A549 (cell line): ENCODE measurements at regions not wholly inside any gene's neighbourhood (a gene's known extent, or its start where the extent isn't known, plus 50 kb on each side); places are given as distances from the start of the nearest gene placed in this dataset.

Experiments used
- ATAC-seq, 2 experiments: fragments of 200-7000 bp in 1 of 2; fragments of >200 bp in 1 of 2; cut with Nextera tagmentation in 1 of 2; cut with Tn5 transposase in 1 of 2; 3 replicates each; pipeline versions ENCODE4 v1.8.0 to v1.9.1; 2018 to 2020; ENCODE audit warnings: mild to moderate bottlenecking in 1 of 2, moderate library complexity in 1 of 2
- CTCF ChIA-PET: fragments of 300-600 bp; sonication (Branson Sonifier 250); formaldehyde crosslinking; extraction: SDS; loops from one replicate; lab custom pipeline; 2021; ENCODE audit warnings: antibody characterized with exemption, inconsistent platforms; lab: Yijun Ruan, JAX
- POLR2A ChIA-PET: fragments of 350-600 bp; formaldehyde crosslinking; extraction: SDS; loops from one replicate; lab custom pipeline; 2021; ENCODE audit warnings: antibody characterized with exemption, inconsistent platforms; lab: Yijun Ruan, JAX
- DNase-seq, 2 experiments: peaks; one replicate each; pipeline versions ENCODE4 v3.0.0 to v3.0.0-alpha.2; 2011 to 2016; ENCODE audit warnings: low read depth in 1 of 2, low spot score in 1 of 2
- FAIRE-seq: peaks from 2 replicates; lab custom pipeline; 2011; peaks lifted over from hg19 to GRCh38; lab: Jason Lieb, UNC
- H3K27ac ChIP-seq, 2 experiments: fragments of >200 bp; sonication (Bioruptor Twin); formaldehyde crosslinking; 3 replicates each; pipeline ENCODE4 v1.5.1; 2016 to 2017
- H3K4me1 ChIP-seq: fragments of >200 bp; sonication (Bioruptor Twin); formaldehyde crosslinking; 3 replicates; pipeline ENCODE4 v1.6.1; 2016
- H3K4me2 ChIP-seq: fragments of >200 bp; sonication (Bioruptor Twin); formaldehyde crosslinking; 3 replicates; pipeline ENCODE4 v1.6.1; 2016
- H3K4me3 ChIP-seq: fragments of >200 bp; sonication (Bioruptor Twin); formaldehyde crosslinking; 3 replicates; pipeline ENCODE4 v1.5.1; 2016
- H3K9me3 ChIP-seq: fragments of >200 bp; sonication (Bioruptor Twin); formaldehyde crosslinking; 3 replicates; pipeline ENCODE4 v1.6.1; 2016
- CBX2 ChIP-seq: fragments of 200-600 bp; sonication (generic); IDR thresholded peaks from 2 replicates; pipeline ENCODE4 v1.6.1; 2016; ENCODE audit warnings: low read depth, mild to moderate bottlenecking, borderline replicate concordance
- CBX8 ChIP-seq: fragments of 200-600 bp; sonication (generic); IDR thresholded peaks from 2 replicates; pipeline ENCODE4 v1.6.1; 2016
- CEBPB ChIP-seq, 2 experiments: fragments of >200 bp in 1 of 2; sonication (Bioruptor Twin) in 1 of 2; formaldehyde crosslinking in 1 of 2; IDR thresholded peaks; 2 replicates each; pipeline ENCODE4 v1.6.1; 2012 to 2016
- CHD2 ChIP-seq: fragments of 150-350 bp; IDR thresholded peaks from 2 replicates; pipeline ENCODE4 v1.6.1; 2014; ENCODE audit warnings: low read length; ENCODE audit not compliant: partially characterized antibody
- CHD4 ChIP-seq: fragments of 200-600 bp; sonication (generic); IDR thresholded peaks from 2 replicates; pipeline ENCODE4 v1.6.1; 2016; ENCODE audit warnings: antibody characterized with exemption, mild to moderate bottlenecking, borderline replicate concordance
- EHMT2 ChIP-seq: fragments of 200-600 bp; sonication (generic); IDR thresholded peaks from 2 replicates; pipeline ENCODE4 v1.6.1; 2016; ENCODE audit warnings: antibody characterized with exemption, low read depth, mild to moderate bottlenecking, moderate library complexity
- EP300 ChIP-seq, 2 experiments: fragments of >200 bp; sonication (Bioruptor Twin); formaldehyde crosslinking; IDR thresholded peaks; 2 replicates in 1 of 2; 3 replicates in 1 of 2; pipeline ENCODE4 v1.6.1; 2016 to 2017
- HEYL ChIP-seq: fragments of 250-450 bp; sonication (Bioruptor Pico); IDR thresholded peaks from 2 replicates; pipeline ENCODE4 v1.8.0; 2021; ENCODE audit warnings: mild to moderate bottlenecking, moderate library complexity
- JUNB ChIP-seq: fragments of >200 bp; sonication (Bioruptor Twin); formaldehyde crosslinking; IDR thresholded peaks from 2 replicates; pipeline ENCODE4 v1.6.1; 2016
- KDM1A ChIP-seq: fragments of 200-600 bp; sonication (generic); IDR thresholded peaks from 2 replicates; pipeline ENCODE4 v1.6.1; 2016; ENCODE audit warnings: low read depth, mild to moderate bottlenecking
- MYC ChIP-seq: IDR thresholded peaks from 2 replicates; pipeline ENCODE4 v1.6.1; 2012; ENCODE audit warnings: mild to moderate bottlenecking, inconsistent platforms, low read length, improper control_type of control experiment, borderline replicate concordance
- NR3C1 ChIP-seq: fragments of >200 bp; sonication (Bioruptor Twin); formaldehyde crosslinking; IDR thresholded peaks from 3 replicates; pipeline ENCODE4 v1.6.1; 2017
- PHF8 ChIP-seq: fragments of 200-600 bp; sonication (generic); IDR thresholded peaks from 2 replicates; pipeline ENCODE4 v1.6.1; 2016; ENCODE audit warnings: low read depth, mild to moderate bottlenecking, antibody characterized with exemption, moderate library complexity, borderline replicate concordance
- POLR2A ChIP-seq: IDR thresholded peaks from 2 replicates; pipeline ENCODE4 v1.6.1; 2012; ENCODE audit warnings: mild to moderate bottlenecking, low read length
- POLR2AphosphoS2 ChIP-seq: conservative IDR thresholded peaks from 2 replicates; pipeline ENCODE4 v1.6.1; 2012; ENCODE audit warnings: low read length, improper control_type of control experiment, inconsistent platforms
- RAD21 ChIP-seq, 2 experiments: fragments of >200 bp in 1 of 2; sonication (Bioruptor Twin) in 1 of 2; formaldehyde crosslinking in 1 of 2; IDR thresholded peaks in 1 of 2; conservative IDR thresholded peaks in 1 of 2; 2 replicates in 1 of 2; 3 replicates in 1 of 2; pipeline ENCODE4 v1.6.1; 2012 to 2018; ENCODE audit warnings: inconsistent platforms in 1 of 2
- RFX5 ChIP-seq: fragments of 450-650 bp; IDR thresholded peaks from 2 replicates; pipeline ENCODE4 v1.7.1; 2014; ENCODE audit warnings: antibody characterized with exemption, mild to moderate bottlenecking, moderate library complexity
- RNF2 ChIP-seq: fragments of 200-600 bp; sonication (generic); IDR thresholded peaks from 2 replicates; pipeline ENCODE4 v1.6.1; 2016; ENCODE audit warnings: low read depth, mild to moderate bottlenecking, antibody characterized with exemption, moderate library complexity, borderline replicate concordance
- USF2 ChIP-seq: fragments of 450-650 bp; IDR thresholded peaks from 2 replicates; pipeline ENCODE4 v1.6.1; 2014; ENCODE audit warnings: antibody characterized with exemption
- ZC3H11A ChIP-seq: fragments of 450-650 bp; IDR thresholded peaks from 2 replicates; pipeline ENCODE4 v1.6.1; 2014; ENCODE audit warnings: antibody characterized with exemption, mild to moderate bottlenecking
- ZFP36 ChIP-seq: fragments of 450-650 bp; IDR thresholded peaks from 2 replicates; pipeline ENCODE4 v1.6.1; 2014; ENCODE audit warnings: borderline replicate concordance; ENCODE audit not compliant: partially characterized antibody
- WGBS: methylation state at CpG from one replicate; pipeline ENCODE4 v1.1.6; 2017; ENCODE audit errors: missing lambda C conversion rate; 5-methylcytosine and 5-hydroxymethylcytosine counted together
- TF ChIP-seq, protein P1 (sequence below): fragments of >200 bp; sonication (Bioruptor Twin); formaldehyde crosslinking; IDR thresholded peaks from 2 replicates; pipeline ENCODE4 v1.6.1; 2016
- TF ChIP-seq, protein P2 (sequence below): fragments of >200 bp; sonication (Bioruptor Twin); formaldehyde crosslinking; IDR thresholded peaks from 3 replicates; pipeline ENCODE4 v1.5.1; 2016

GRCh38 chr13:53240401-53241025 lies 211.9 kb downstream of the OLFM4 start:
- ChIA-PET CTCF (no interaction called here), POLR2A (no interaction called here)
- H3K4me1 ChIP-seq: no peaks in the 10 kb centered on the region

GRCh38 chr13:53241891-53242348 lies 213.3 kb downstream of the OLFM4 start:
- Histone ChIP-seq H3K4me2 (no peak overlapping the region), H3K4me3 (no peak overlapping the region), H3K9me3 (no peaks in the 10 kb centered on the region), H3K27ac (no peak overlapping the region), H3K4me1 (no peaks in the 10 kb centered on the region)
- TF ChIP-seq PHF8 (no peak), CHD2 (no peak), MYC (no peak), RFX5 (no peak), JUNB (no peak), EHMT2 (no peak), ZC3H11A (no peak), HEYL (CRISPR knock-in tag) (no peak), CHD4 (no peak), CBX2 (no peak), EP300 (IDR thresholded peaks at IDR 0.05) (no peak), USF2 (no peak), ZFP36 (no peak), KDM1A (no peak), RNF2 (no peak), POLR2A (no peak), RAD21 (conservative IDR thresholded peaks at IDR 0.05 in 1 of 2, IDR thresholded peaks at IDR 0.05 in 1 of 2) (no peak), CBX8 (no peak)
- TF ChIP-seq, protein P1, sequence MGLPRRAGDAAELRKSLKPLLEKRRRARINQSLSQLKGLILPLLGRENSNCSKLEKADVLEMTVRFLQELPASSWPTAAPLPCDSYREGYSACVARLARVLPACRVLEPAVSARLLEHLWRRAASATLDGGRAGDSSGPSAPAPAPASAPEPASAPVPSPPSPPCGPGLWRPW: no peak
- TF ChIP-seq, protein P2, sequence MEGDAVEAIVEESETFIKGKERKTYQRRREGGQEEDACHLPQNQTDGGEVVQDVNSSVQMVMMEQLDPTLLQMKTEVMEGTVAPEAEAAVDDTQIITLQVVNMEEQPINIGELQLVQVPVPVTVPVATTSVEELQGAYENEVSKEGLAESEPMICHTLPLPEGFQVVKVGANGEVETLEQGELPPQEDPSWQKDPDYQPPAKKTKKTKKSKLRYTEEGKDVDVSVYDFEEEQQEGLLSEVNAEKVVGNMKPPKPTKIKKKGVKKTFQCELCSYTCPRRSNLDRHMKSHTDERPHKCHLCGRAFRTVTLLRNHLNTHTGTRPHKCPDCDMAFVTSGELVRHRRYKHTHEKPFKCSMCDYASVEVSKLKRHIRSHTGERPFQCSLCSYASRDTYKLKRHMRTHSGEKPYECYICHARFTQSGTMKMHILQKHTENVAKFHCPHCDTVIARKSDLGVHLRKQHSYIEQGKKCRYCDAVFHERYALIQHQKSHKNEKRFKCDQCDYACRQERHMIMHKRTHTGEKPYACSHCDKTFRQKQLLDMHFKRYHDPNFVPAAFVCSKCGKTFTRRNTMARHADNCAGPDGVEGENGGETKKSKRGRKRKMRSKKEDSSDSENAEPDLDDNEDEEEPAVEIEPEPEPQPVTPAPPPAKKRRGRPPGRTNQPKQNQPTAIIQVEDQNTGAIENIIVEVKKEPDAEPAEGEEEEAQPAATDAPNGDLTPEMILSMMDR: no peak
- WGBS: 5% methylated on average over 5 of the region's 5 CpGs
- DNase-seq (no peak), FAIRE-seq (no peak), ATAC-seq (no peak)
- CTCF ChIA-PET: no interaction called here
- POLR2A ChIA-PET: no interaction called here

More at GRCh38 chr13:53240401-53241025, 211.9 kb downstream of the OLFM4 start:
- DNase-seq: no peak
- H3K27ac ChIP-seq: no peak overlapping the region
- FAIRE-seq: no peak
- H3K9me3 ChIP-seq: no peaks in the 10 kb centered on the region
- H3K4me3 ChIP-seq: no peak overlapping the region
- TF ChIP-seq POLR2AphosphoS2 (no peak), EP300 (IDR thresholded peaks at IDR 0.05) (no peak), CEBPB (IDR thresholded peaks at IDR 0.05) (no peak), NR3C1 (no peak)
- no peak for ATAC-seq
- H3K4me2 ChIP-seq: no peak overlapping the region
- WGBS: 37% methylated on average over 14 of the region's 14 CpGs
